GM21423 (cell line): ENCODE measurements at regions not wholly inside any gene's neighbourhood (a gene's known extent, or its start where the extent isn't known, plus 50 kb on each side); places are given as distances from the start of the nearest gene placed in this dataset.

Experiments
- ATAC-seq: cut with Tn5 transposase; IDR thresholded peaks from one replicate; pipeline ENCODE4 v1.9.1; 2021; ENCODE audit warnings: mild to moderate bottlenecking, moderate library complexity; ENCODE audit not compliant: unreplicated experiment

DNA sequence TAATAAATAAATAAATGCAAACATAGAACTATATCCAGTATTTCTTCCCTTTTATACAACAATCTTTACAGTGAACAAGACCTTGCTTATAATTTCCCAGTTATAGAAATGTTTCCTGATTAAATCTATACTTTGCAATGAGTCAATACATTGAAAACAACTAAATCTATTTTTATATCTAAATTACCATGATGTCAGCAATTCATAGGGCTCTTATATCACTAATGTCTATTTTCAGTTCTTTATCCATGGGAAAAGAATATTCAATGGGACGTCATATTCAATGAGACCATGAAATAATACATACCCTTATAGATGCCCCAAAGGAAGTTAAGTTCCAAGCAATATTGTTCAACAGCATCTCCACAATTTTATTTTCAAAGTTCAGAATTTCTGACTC lies 359.9 kb downstream of the CASP12 start:
- ATAC-seq = no peak

DNA sequence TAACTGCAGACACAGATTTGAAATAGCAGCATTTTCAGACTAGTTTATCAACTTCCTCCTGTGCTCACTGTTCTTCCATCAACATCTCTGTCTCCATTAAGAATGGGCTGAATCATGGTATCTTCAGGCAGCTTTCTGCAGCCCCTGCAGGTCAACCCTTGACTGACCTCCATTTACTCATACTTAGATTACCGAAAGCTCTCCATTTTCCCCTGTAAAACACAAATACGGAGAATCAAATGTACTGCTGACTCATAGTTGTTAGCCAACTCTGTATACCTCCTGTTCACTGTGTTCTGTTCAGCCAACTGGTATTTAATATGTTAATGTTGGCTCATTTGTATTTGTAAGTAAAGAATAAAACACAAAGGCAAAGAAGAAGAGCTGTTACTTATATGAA lies 364.0 kb downstream of the CASP12 start:
- no peak for ATAC-seq

DNA sequence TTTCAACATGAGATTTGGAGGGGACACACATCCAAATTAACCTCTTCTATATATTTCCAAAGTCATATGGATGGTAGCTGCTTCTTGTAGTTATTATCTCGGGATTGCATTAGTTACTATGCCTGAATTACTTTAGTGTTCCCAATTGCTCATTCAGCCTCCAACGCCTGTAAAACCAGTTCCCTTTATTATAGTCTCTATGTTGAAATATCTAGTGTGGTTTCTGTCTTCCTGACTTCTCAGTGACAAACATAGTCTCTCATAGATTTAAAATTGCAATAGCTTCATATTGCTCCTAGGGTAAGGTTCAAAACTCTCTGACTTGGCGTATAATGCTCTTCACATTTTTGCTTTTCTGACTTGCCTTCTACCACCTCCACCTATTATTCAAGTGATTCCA lies 366.4 kb downstream of the CASP12 start:
- ATAC-seq = no peak

DNA sequence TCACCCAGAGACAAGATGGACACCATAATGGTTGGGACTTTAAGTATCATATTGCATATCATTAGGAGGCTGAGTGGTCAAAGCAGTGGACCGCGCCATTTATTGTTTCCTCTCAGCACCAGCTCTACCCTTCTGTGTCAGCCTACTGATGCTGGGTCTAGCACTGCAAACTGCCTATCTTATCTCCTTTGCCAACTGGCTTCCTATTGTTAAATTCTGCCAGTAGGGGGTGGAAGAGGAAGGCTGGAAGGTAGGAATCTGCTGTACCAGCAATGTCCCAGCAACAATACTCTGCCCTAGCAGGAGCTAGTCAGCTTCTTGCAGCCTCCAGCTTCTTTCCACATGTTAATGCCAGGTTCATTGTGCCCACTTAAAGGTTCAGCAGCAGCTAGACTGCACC lies 367.1 kb upstream of the PDGFD start:
- no peak for ATAC-seq

DNA sequence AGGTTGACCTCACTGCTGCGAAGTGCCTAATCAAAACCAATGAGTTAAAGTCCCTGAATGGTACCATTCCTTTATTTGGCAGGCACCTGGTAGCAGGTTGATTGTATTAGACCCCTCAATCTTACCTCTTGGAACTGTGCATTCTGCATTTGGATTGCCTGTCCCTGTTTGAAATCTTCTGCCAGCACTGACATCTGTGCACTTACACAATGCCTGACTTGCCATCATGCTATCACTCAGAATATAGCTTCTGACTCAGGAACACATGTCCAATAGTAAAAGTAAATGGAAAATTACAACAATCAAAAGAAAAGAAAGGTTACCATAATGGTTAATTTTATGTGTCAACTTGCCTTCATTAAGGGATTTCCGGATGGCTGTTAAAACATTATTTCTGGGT lies 366.0 kb upstream of the PDGFD start:
- no peak for ATAC-seq

DNA sequence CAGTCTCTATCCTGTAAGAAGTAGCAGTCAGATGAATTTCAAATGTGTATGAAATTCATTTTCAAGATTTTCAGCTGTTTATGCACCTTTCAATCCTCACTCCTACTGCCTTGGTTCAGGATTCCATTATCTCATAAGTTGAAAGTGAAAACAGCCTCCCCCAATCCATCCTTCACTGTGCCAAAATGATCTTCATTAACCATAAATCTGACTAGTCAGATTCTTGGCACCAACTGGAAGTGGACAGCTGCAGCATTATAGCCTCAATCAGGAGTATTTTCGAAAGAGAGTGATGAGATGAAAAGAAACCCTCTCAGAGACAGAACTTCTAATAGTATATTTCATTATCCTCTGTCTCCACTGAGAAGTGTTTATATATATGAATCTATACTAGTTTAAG lies 365.3 kb upstream of the PDGFD start:
- ATAC-seq = no peak

DNA sequence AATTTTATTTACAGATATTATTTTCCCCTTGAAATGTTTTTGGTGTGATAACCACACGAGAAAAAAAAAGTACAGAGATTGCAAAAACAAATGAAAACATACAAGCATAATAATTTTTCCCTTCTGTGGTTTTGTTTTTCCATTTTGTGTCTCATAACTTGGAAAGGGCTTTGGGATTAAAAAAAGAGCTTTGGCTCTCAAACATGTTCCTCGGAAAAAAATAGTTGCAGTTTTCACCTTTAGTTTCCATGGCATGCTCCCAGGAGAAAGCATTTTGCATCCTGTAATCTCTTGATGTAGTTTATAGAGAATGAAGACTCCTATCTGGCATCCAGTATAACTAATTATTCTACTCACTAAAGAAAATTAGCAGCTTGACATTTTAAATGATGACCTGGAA lies 362.1 kb upstream of the PDGFD start:
- no peak for ATAC-seq

DNA sequence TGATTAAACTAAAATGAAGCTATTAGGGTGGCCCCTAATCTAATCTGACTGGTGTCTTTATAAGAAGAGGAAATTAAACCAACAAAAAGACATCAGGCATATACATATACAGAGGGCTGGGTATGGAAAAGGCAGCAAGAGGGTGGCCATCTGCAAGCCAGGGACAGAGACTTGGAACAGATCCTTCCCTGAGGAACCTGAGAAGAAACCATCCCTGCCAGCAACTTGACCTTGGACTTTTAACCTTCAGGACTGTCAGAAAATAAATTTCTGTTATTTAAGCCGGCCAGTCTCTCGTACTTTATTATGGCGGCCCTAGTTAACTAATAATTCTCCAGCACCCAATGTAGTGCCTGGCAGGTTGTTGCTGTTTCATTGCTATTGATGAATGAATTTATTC lies 361.5 kb upstream of the PDGFD start:
- ATAC-seq = no peak

DNA sequence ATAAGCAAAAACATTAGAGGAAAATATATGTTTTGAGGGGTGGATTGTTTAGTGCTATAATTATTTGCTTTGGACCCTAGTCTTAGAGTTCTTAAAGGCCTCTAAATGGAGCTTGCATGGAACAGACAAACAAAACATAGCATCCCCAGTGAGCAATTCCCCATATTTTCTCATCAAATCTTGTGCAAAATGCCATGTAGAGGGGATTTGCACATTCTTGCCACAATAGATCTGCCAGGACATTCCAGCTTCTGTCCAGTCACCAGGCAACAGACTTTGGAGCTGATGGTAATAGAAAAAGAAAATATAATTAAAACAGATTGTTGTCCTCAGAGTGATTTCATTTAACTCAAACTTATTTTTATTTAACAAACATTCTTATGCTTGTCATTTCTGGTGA lies 360.3 kb upstream of the PDGFD start:
- ATAC-seq = no peak

DNA sequence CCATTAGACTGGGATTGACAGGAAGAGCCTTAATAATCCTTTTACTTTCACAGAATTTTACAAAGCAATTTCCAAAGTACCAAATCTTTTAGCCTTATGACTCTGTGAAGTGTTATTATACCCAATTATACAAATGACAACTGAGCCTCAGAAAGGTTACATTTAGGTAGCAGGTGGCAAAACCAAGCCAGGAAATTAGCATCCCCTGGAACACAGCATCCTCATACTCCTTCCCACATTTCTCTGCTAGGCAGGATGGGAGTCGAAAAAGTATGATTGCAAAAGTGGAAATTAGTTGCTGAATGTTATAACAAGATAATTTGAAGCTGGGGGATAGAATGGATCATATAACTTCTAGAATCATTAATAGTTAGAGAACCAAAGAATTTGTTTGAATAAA lies 359.7 kb upstream of the PDGFD start:
- no peak for ATAC-seq

DNA sequence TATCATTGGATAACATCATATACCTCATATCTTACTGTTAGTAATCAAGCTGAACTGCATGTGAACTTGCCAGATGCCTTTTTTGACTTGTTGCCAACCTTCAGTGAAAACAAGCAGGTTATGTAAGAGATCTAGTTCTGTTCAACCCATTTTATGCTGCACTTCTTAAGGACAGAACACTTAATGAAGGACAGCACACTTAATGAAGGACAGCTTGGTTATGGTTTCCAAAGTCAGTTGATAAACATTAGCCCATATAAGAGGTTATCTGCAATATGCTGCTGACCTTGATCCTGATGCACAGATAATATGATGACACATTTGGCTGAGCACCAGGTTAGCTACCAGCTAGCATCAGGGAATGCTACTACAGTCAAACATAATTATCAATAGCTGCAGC lies 358.7 kb upstream of the PDGFD start:
- ATAC-seq = no peak

DNA sequence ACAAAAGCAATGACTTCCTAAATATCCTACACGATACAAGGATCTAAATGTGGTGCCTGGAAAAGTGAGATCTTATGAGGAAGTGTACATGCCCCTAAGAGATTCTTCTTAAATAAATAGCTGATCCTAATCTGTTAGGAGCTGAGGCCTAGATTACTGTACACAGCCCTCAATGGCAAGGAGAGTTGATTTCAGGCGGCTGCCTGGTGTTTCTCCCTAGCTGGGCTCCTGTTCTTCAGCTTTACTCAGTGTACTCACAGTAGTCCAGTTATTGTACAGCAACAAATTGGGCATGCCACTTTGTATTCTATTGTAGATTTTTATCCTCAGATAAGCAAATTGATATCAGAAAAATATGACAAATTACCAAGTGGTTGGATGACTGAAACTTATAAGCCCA lies 358.2 kb upstream of the PDGFD start:
- ATAC-seq = no peak

DNA sequence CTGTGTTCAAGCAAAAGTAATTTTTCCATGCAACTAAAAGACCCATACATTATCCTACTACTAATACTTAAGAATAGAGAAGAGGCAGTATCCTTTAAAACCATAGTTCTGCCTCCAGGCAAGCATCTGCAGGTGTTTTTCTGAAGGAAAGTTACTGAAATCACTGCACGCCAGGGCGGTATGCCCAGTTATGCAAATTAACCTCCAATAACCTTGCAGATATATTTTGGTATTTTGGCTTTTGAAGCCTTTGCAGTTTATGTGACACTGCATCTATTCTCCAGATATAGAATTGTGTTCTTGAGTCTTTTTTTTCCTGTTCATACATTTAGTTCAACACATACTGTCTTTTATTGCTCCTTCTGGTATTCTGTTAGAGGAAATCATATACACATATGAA lies 346.2 kb upstream of the PDGFD start:
- no peak for ATAC-seq

DNA sequence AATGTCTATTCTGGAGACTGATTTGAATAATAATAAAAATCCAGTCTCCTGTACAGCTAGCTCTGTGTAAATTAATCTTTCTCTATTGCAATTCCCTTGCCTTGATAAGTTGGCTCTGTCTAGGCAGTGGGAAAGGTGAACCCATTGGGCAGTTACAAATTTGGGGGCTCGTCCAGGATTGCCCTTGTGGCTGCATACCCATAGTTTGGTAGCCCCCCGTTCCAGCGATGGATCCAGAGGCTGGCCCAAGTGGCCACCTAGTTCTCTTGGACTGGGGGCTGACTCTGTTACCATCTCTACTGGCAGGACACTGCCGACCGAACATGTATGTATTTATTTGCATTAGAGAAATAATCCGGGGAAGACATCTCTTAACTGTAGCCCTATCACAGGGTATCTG lies 326.2 kb upstream of the PDGFD start:
- ATAC-seq = no peak

DNA sequence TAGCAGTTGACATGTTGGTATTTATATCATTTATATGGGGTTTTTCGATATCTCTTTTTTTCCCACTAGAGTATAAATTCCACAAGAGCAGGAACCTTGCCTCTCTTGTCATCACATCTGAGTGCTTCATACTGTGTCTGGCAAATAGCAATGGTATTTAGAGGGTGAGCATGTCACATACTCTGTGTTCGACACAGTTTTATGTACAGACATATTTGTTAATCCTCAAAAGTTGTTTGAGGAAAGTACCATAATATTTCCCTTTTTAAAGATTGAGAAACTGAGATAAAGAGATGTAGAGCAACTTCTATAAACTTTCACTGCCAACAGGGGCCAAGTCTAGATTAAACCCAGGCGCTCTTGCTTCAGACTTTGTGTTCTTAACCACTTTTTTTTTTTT lies 324.6 kb upstream of the PDGFD start:
- no peak for ATAC-seq

DNA sequence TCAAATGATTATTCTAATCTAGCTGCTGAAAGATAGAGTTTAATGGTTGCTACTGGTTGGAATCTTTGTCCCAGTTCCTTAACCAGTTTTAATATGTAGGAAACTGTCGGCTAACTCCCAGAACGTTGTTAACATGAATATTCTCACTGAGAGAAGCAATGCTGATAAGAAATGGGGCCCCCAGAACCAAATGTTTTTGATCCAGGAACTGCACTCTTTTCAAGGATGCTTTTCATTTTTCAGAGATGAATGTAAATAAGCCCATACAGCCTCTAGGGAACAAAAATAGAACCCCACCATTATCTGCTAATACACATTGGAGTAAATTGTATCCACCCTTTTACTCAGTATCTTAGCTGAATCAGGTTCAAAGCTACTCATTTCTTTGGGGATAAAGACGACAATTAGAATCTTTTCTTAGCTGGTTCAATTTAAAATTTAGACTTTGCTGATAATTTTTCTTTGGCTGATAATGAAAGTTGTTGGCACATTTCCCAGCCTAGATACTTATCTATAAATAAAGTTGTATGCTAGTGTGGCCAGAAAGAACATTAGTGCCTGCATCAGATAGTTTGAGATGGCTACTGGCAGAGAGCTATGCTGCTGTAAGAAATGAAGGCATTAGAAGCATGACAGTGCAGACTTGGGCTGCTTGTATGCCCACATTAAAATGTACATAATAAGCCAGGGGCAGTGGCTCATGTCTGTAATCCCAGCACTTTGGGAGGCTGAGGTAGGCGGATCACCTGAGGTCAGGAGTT lies 323.3 kb upstream of the PDGFD start:
- no peak for ATAC-seq

DNA sequence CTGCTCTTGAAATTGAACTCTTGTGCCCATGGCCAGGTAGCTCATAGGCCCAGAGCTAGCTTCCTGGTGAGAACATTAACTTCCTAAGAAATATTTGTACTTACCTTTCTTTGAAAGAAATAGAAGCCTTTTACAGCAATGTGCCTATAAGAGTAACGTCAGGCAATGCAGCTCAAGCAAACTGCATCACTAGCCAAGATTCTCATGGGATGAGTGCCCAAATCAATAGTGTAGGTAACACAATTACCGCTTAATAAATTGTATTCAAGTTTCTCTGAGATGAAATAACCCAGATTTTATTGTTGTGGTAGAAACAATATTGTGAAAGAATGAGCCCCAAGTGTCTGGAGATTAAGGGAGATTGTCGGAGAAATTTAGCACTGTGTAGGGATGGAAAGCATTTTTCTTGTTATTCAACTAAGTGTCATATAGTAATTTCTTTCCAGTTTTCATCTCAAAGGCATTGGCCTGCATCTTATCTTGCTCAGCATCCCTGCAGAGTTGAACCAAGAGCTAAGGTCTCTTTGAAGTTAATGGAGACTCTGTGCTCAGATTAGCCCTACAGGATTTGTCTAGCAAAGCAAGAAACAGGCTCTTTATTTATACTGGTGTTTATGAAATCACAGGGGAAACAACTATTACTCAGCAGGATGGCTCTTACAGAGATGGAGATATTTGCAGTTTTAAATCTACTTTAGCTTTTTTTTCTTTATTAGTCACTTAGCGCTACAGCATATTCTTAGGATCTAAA lies 321.0 kb upstream of the PDGFD start:
- no peak for ATAC-seq

DNA sequence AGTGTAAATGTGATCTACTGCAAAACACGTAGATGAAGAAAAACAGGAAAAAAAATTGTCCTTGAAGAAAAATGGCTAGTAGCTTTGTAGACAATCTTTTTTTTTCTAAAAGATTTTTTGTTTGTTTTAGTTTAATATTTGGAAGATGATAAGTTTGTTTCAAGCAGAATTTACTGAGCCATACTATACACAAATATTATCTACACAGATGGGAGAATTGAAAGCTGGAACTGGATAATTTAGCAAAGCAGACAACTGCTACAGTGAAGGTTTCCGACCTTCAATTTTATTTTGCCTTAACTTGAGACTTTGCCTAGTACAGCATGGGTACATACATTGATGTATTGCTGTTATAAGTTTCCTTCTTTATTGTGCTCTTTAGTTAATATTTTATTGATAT lies 313.0 kb upstream of the PDGFD start:
- ATAC-seq = no peak

DNA sequence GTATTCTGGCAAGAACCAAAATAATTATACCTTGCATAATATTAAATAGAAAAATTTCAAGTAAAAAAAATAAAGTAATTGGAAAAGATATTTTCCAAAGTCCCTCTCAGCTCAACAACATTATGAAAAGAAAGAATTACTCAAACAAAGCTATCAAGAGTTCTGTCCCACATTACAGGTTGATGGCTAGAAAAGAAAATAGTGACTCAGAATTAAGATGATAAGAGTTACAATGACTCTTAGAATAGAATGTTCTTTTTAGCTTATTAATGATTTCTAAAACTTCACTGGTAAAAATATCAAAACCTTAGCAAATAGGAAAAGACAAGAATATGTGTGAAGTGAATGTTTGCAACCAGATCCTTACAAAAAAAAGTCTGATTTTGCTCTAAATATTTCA lies 312.5 kb upstream of the PDGFD start:
- no peak for ATAC-seq

DNA sequence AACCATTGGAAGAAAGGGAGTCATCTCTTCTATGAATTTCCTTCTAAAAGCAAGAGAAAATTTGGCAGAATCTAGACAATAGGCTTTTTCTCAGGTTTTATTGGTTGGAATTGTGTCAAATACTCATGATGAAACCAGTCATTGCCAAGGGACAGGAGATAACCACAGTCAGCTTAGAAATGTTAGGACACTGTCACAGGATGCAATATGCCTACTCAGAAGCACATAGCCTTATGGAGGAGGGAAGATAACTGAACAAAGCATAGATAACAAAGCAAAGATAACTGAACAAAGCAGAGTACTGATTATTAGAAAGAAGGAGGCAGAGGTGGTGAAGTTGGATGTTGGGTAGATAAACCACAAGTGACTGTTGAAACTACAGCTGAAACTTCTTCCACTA lies 303.5 kb upstream of the PDGFD start:
- ATAC-seq = no peak

DNA sequence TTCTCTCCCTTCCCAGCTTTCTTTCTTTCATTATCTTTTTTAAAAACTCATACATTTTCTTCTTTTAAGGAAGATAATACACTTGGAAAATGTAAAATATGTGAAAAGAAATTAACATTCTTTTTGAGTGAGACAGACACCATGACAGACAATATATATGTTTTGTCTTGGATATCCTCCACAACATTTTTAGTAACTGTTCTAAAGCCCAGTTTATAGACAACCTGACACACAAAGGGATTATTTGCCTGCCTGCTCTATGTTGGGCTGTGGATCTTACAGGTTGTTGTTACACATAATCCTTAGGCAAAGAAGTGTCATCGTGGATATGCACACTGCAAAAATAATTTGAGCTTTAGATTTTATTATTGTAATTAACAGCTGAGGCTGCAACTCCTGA lies 301.4 kb upstream of the PDGFD start:
- no peak for ATAC-seq

DNA sequence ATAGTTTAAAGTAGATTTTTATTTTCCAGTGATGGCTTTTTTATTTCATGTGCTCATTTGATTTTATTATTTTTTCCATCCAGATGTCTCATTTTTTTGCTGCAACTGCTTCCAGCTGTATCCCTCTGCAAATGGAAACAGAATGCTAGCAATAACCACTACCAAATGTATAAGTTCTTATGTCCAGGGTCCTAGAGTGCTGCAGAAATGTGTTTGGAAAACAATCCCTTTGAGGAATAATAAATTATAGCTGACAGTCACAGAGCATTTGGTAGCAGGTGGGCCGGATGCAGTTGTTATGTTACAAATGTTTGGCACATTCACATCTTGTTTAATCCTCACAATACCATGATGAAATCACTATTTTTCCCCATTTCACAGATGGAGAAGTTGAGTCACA lies 300.7 kb upstream of the PDGFD start:
- ATAC-seq = no peak

DNA sequence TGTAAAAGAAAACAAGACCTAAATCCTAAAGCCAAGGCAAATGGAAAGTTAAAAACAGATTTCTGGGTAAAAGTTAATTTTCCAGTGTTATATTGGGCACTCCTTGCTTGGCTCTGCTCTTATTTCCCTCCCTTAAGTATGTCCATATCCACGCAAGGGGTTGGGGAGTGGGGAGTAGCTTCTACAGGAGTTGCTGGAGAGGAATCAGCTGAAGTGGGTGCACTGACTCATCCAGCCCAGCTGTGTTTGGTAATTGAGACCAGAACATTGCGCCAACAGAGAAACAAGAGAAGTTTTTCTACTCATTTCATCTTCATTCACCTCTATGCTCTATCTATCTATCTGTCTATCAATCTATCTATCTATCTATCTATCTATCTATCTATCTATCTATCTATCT lies 298.4 kb upstream of the PDGFD start:
- no peak for ATAC-seq
